ENCODE measurements at regions not wholly inside any gene's neighbourhood (a gene's known extent, or its start where the extent isn't known, plus 50 kb on each side); places are given as distances from the start of the nearest gene placed in this dataset.

- WGBS, 2 donors = 65 to 79% methylated on average over 1 to 2 of the region's 2 CpGs
- TF ChIP-seq POLR2A (IDR thresholded peaks at IDR 0.05) (no peak), CTCF (IDR thresholded peaks at IDR 0.05) (no peak)
- no peak for DNase-seq
- Histone ChIP-seq H3K27ac (no peak overlapping the region), H3K4me3 (no peak overlapping the region), H3K9me3 (no peaks in the 10 kb centered on the region), H3K36me3 (no peaks in the 10 kb centered on the region), H3K27me3 (no peaks in the 10 kb centered on the region), H3K4me1 (peaks cover 0 to 17% (median 0%) of the 10 kb centered on the region in 3 donors)
- intact Hi-C loops (cut with DNase I) = no loop called here
Observed at GRCh38 chr11:110955776-110956175, 243.5 kb upstream of the ARHGAP20 start.

GRCh38 chr11:110951950-110952503, 239.8 kb upstream of the ARHGAP20 start:
- intact Hi-C loops (cut with DNase I) = no loop called here
- Histone ChIP-seq H3K9me3 (no peaks in the 10 kb centered on the region), H3K27ac (peak overlapping the region in 3 of 4 donors; percentile 11 to 72 (median 67)), H3K4me1 (peaks cover 0 to 17% (median 0%) of the 10 kb centered on the region in 3 donors), H3K36me3 (no peaks in the 10 kb centered on the region), H3K27me3 (no peaks in the 10 kb centered on the region), H3K4me3 (no peak overlapping the region)
- DNase-seq = no peak
- no peak for TF ChIP-seq CTCF (IDR thresholded peaks at IDR 0.05)
- no peak for TF ChIP-seq POLR2A (IDR thresholded peaks at IDR 0.05)
- 44 to 54% methylated on average over 4 of the region's 4 CpGs for WGBS, 2 donors

GRCh38 chr11:110951037-110951949, 239.1 kb upstream of the ARHGAP20 start:
- H3K27ac ChIP-seq = peak overlapping the region in 3 of 4 donors; percentile 11 to 72 (median 67)
- H3K36me3 ChIP-seq = no peaks in the 10 kb centered on the region
- TF ChIP-seq POLR2A (IDR thresholded peaks at IDR 0.05) = no peak
- TF ChIP-seq CTCF (IDR thresholded peaks at IDR 0.05) = no peak
- no peak for DNase-seq
- H3K4me3 ChIP-seq = no peak overlapping the region
- intact Hi-C loops (cut with DNase I) = no loop called here
- H3K9me3 ChIP-seq = no peaks in the 10 kb centered on the region
- WGBS, 2 donors = 77 to 80% methylated on average over 5 of the region's 5 CpGs
- no peaks in the 10 kb centered on the region for H3K27me3 ChIP-seq
- peaks cover 0 to 17% (median 0%) of the 10 kb centered on the region in 3 donors for H3K4me1 ChIP-seq

GRCh38 chr11:110948112-110948511, 235.9 kb upstream of the ARHGAP20 start:
- peaks cover 0 to 17% (median 0%) of the 10 kb centered on the region in 3 donors for H3K4me1 ChIP-seq
- intact Hi-C loops (cut with DNase I) = no loop called here
- no peak for DNase-seq
- H3K9me3 ChIP-seq = no peaks in the 10 kb centered on the region
- H3K27me3 ChIP-seq = no peaks in the 10 kb centered on the region
- TF ChIP-seq CTCF (IDR thresholded peaks at IDR 0.05) = no peak
- TF ChIP-seq POLR2A (IDR thresholded peaks at IDR 0.05) = no peak
- WGBS, 2 donors = 84 to 86% methylated on average over 3 of the region's 3 CpGs
- H3K4me3 ChIP-seq = no peak overlapping the region
- H3K27ac ChIP-seq = peak overlapping the region in 2 of 4 donors; percentile 16 to 17
- no peaks in the 10 kb centered on the region for H3K36me3 ChIP-seq

GRCh38 chr11:110947096-110947495, 234.9 kb upstream of the ARHGAP20 start:
- H3K4me3 ChIP-seq = no peak overlapping the region
- peaks cover 0 to 11% (median 0%) of the 10 kb centered on the region in 3 donors for H3K4me1 ChIP-seq
- H3K9me3 ChIP-seq = no peaks in the 10 kb centered on the region
- TF ChIP-seq CTCF (IDR thresholded peaks at IDR 0.05) (no peak), POLR2A (IDR thresholded peaks at IDR 0.05) (no peak)
- no peak overlapping the region for H3K27ac ChIP-seq
- no peaks in the 10 kb centered on the region for H3K27me3 ChIP-seq
- no peaks in the 10 kb centered on the region for H3K36me3 ChIP-seq
- 71% methylated on average over 3 of the region's 3 CpGs for WGBS, 2 donors
- no peak for DNase-seq
- intact Hi-C loops (cut with DNase I) = no loop called here
